ENCODE measurements at regions not wholly inside any gene's neighbourhood (a gene's known extent, or its start where the extent isn't known, plus 50 kb on each side); places are given as distances from the start of the nearest gene placed in this dataset.
"Not testable (repeated sequence)": the region's sequence is repeated elsewhere in the genome, so short reads cannot be mapped to it uniquely, and the experiment has no call there.

GRCh38 chr21:39022035-39022434 is 161.2 kb downstream of the PSMG1 start:
- no peak for DNase-seq

- no peak for DNase-seq
Observed at GRCh38 chr21:39021478-39021832, 161.8 kb downstream of the PSMG1 start.

- no peak for DNase-seq
Observed at GRCh38 chr21:39020751-39021477, 162.3 kb downstream of the PSMG1 start.

- DNase-seq, result no peak
Observed at GRCh38 chr21:39018730-39019129, 164.5 kb downstream of the PSMG1 start.

- DNase-seq, result no peak
Observed at GRCh38 chr21:39016740-39017315, 166.4 kb downstream of the PSMG1 start.

- no peak for DNase-seq
Observed at GRCh38 chr21:39014747-39015146, 168.5 kb downstream of the PSMG1 start.

- no peak for DNase-seq
Observed at GRCh38 chr21:39012326-39013230, 170.7 kb downstream of the PSMG1 start.

- DNase-seq, result no peak
Observed at GRCh38 chr21:39011911-39012310, 171.3 kb downstream of the PSMG1 start.

GRCh38 chr21:39010629-39011404 is 172.4 kb downstream of the PSMG1 start:
- no peak for DNase-seq

- no peak for DNase-seq
Observed at GRCh38 chr21:39009587-39010225, 173.5 kb downstream of the PSMG1 start.

GRCh38 chr21:39007985-39008384 is 175.3 kb downstream of the PSMG1 start:
- no peak for DNase-seq

- DNase-seq, result no peak
Observed at GRCh38 chr21:39007532-39007931, 175.7 kb downstream of the PSMG1 start.

GRCh38 chr21:39006571-39007311 is 176.5 kb downstream of the PSMG1 start:
- DNase-seq, result no peak

- DNase-seq, result no peak
Observed at GRCh38 chr21:39005502-39005787, 177.8 kb downstream of the PSMG1 start.

- DNase-seq, result no peak
Observed at GRCh38 chr21:39004634-39005501, 178.4 kb downstream of the PSMG1 start.

- DNase-seq, result no peak
Observed at GRCh38 chr21:39003982-39004633, 179.1 kb downstream of the PSMG1 start.

- no peak for DNase-seq
Observed at GRCh38 chr21:39001341-39001740, 181.9 kb downstream of the PSMG1 start.

- no peak for DNase-seq
Observed at GRCh38 chr21:39000496-39000895, 182.8 kb downstream of the PSMG1 start.

GRCh38 chr21:38999161-38999560 is 184.1 kb downstream of the PSMG1 start:
- no peak for DNase-seq

- not testable (repeated sequence) for DNase-seq
Observed at GRCh38 chr21:38998281-38998680, 185.0 kb downstream of the PSMG1 start.

GRCh38 chr21:38997843-38998175 is 185.4 kb downstream of the PSMG1 start:
- DNase-seq, result not testable (repeated sequence)

Data from activated CD4-positive, CD25-positive, alpha-beta regulatory T cell treated with anti-CD3 and anti-CD28 coated beads, Interleukin-2, amount 50 U/mL, for 72 hours (primary cell).